Keratinocyte (primary cell): ENCODE measurements at regions not wholly inside any gene's neighbourhood (a gene's known extent, or its start where the extent isn't known, plus 50 kb on each side); places are given as distances from the start of the nearest gene placed in this dataset.

ENCODE experiments used
- DNase-seq: peaks from one replicate; pipeline ENCODE4 v3.0.0-alpha.2; 2011; ENCODE audit warnings: low read depth, missing footprints, low spot score
- FAIRE-seq: peaks from 2 replicates; lab custom pipeline; 2011; peaks lifted over from hg19 to GRCh38; lab: Jason Lieb, UNC
- H2AFZ ChIP-seq: 2 replicates; pipeline ENCODE4 v1.6.0; 2012; ENCODE audit warnings: low read length, control low read depth, inconsistent platforms; ENCODE audit not compliant: control insufficient read depth
- H3K27ac ChIP-seq: 2 replicates; pipeline ENCODE4 v1.5.1; 2011; ENCODE audit warnings: low read length; ENCODE audit not compliant: control insufficient read depth, insufficient read depth
- H3K27me3 ChIP-seq: 3 replicates; pipeline ENCODE4 v1.6.0; 2011; ENCODE audit warnings: low read length; ENCODE audit not compliant: control insufficient read depth, insufficient read depth; ENCODE audit errors: extremely low read depth
- H3K36me3 ChIP-seq, 2 experiments: 2 replicates in 1 of 2; 3 replicates in 1 of 2; pipeline ENCODE4 v1.5.1; 2011; ENCODE audit warnings: low read length in 2 of 2, mild to moderate bottlenecking in 1 of 2; ENCODE audit not compliant: control insufficient read depth in 2 of 2, insufficient read depth in 2 of 2; ENCODE audit errors: extremely low read depth in 1 of 2
- H3K4me1 ChIP-seq: 3 replicates; pipeline ENCODE4 v1.5.1; 2011; ENCODE audit warnings: low read length; ENCODE audit not compliant: control insufficient read depth, insufficient read depth; ENCODE audit errors: extremely low read depth
- H3K4me2 ChIP-seq: 3 replicates; pipeline ENCODE4 v1.6.0; 2011; ENCODE audit warnings: low read depth, low read length; ENCODE audit not compliant: control insufficient read depth, insufficient read depth; ENCODE audit errors: extremely low read depth
- H3K4me3 ChIP-seq, 3 experiments: fragments of 200-600 bp in 1 of 3; sonication (generic) in 1 of 3; 2 replicates in 2 of 3; 3 replicates in 1 of 3; pipeline ENCODE4 v1.5.1; 2011 to 2016; ENCODE audit warnings: low read length in 3 of 3, mild to moderate bottlenecking in 3 of 3, control low read depth in 2 of 3, inconsistent platforms in 1 of 3, low read depth in 1 of 3, mixed read lengths in 1 of 3, mixed run types in 1 of 3, moderate library complexity in 1 of 3; ENCODE audit not compliant: control insufficient read depth in 2 of 3, insufficient read depth in 2 of 3; ENCODE audit errors: extremely low read depth in 1 of 3
- H3K79me2 ChIP-seq: 2 replicates; pipeline ENCODE4 v1.6.0; 2012; ENCODE audit warnings: low read length; ENCODE audit not compliant: control insufficient read depth, insufficient read depth
- H3K9ac ChIP-seq: 3 replicates; pipeline ENCODE4 v1.6.0; 2011; ENCODE audit warnings: low read length; ENCODE audit not compliant: control insufficient read depth, insufficient read depth; ENCODE audit errors: extremely low read depth
- H3K9me1 ChIP-seq: 3 replicates; pipeline ENCODE4 v1.6.0; 2011; ENCODE audit warnings: low read length; ENCODE audit not compliant: control insufficient read depth, insufficient read depth; ENCODE audit errors: extremely low read depth
- H3K9me3 ChIP-seq: 2 replicates; pipeline ENCODE4 v1.5.1; 2012; ENCODE audit warnings: low read depth, low read length; ENCODE audit not compliant: control insufficient read depth
- H4K20me1 ChIP-seq: 3 replicates; pipeline ENCODE4 v1.6.0; 2011; ENCODE audit warnings: low read length; ENCODE audit not compliant: control insufficient read depth, insufficient read depth; ENCODE audit errors: extremely low read depth
- EZH2 ChIP-seq: IDR thresholded peaks from one replicate; pipeline ENCODE4 v1.6.1; 2012; ENCODE audit warnings: inconsistent platforms, mild to moderate bottlenecking, low read length, moderate library complexity
- dilution Hi-C: fragments of 300-500 bp; cut with MboI; formaldehyde crosslinking; loops from one replicate; pipeline ENCODE4 v1.7.0; 2020; ENCODE audit warnings: low sequenced_read_pairs; ENCODE audit not compliant: extremely low pct_ligation_motif_present
- TF ChIP-seq, protein P1 (sequence below), 3 experiments: IDR thresholded peaks in 1 of 3; conservative IDR thresholded peaks in 1 of 3; optimal IDR thresholded peaks in 1 of 3; 2 replicates in 2 of 3; 3 replicates in 1 of 3; pipeline versions ENCODE3 to v1.5.1; 2011; ENCODE audit warnings: low read length in 3 of 3, mild to moderate bottlenecking in 3 of 3, moderate library complexity in 2 of 3, control low read depth in 1 of 3, inconsistent platforms in 1 of 3; ENCODE audit not compliant: insufficient read depth in 2 of 3; ENCODE audit errors: extremely low read depth in 1 of 3

DNA sequence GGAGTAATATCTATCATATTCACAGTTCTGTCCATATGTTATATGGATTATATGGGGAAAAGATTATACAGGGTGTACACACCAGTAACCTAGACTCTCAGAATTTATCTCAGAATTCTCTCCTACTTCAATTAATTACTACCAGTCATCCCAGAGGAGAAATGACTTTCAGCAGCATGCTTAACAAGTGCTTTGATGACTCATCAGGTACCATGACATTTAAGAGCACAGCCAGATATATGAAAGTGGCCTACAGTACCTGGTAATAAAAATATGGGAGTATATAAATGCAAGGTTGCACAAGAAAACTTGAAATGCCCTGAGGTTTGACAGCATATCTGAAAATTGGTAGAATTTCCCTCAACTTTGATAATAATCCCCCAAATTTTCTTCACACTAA, 1273.0 kb downstream of the OTOL1 start:
- Histone ChIP-seq H3K79me2 (no peaks in the 10 kb centered on the region), H4K20me1 (no peaks in the 10 kb centered on the region), H3K9me3 (peaks cover 2% of the 10 kb centered on the region), H3K9ac (no peak overlapping the region), H2AFZ (no peak overlapping the region), H3K4me1 (no peaks in the 10 kb centered on the region), H3K4me3 (no peak overlapping the region), H3K36me3 (no peaks in the 10 kb centered on the region), H3K27me3 (no peaks in the 10 kb centered on the region), H3K9me1 (no peaks in the 10 kb centered on the region), H3K27ac (no peak overlapping the region), H3K4me2 (no peak overlapping the region)
- FAIRE-seq (no peak), DNase-seq (no peak)
- TF ChIP-seq EZH2 = no peak
- TF ChIP-seq, protein P1, sequence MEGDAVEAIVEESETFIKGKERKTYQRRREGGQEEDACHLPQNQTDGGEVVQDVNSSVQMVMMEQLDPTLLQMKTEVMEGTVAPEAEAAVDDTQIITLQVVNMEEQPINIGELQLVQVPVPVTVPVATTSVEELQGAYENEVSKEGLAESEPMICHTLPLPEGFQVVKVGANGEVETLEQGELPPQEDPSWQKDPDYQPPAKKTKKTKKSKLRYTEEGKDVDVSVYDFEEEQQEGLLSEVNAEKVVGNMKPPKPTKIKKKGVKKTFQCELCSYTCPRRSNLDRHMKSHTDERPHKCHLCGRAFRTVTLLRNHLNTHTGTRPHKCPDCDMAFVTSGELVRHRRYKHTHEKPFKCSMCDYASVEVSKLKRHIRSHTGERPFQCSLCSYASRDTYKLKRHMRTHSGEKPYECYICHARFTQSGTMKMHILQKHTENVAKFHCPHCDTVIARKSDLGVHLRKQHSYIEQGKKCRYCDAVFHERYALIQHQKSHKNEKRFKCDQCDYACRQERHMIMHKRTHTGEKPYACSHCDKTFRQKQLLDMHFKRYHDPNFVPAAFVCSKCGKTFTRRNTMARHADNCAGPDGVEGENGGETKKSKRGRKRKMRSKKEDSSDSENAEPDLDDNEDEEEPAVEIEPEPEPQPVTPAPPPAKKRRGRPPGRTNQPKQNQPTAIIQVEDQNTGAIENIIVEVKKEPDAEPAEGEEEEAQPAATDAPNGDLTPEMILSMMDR (optimal IDR thresholded peaks at IDR 0.05 in 1 of 3, IDR thresholded peaks at IDR 0.05 in 1 of 3, conservative IDR thresholded peaks at IDR 0.05 in 1 of 3; ENCODE audit: extremely low read depth in 1 of 3, insufficient read depth in 2 of 3, low read length in 3 of 3) = no peak
- dilution Hi-C loops = no loop called here

DNA sequence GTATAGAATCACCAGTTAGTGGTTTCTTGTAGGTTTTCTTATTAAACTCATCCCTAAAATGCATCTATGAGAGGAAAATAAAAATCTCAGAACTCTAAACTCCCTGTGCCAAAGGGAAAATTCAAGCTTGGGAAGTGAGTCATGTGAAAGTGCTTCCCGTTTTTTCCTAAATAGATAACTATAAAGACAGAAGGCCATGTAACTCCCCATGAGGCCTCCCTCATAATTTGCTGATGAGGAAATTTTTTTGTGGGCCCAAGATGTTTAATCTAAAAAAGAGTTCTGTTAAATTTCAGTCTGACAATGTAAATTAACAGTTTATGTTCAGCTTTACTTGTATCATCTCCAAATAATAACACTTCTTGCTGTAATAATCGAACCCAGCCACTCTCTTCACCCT, 1273.9 kb downstream of the OTOL1 start:
- Histone ChIP-seq H3K9me3 (peaks cover 2% of the 10 kb centered on the region), H3K27me3 (no peaks in the 10 kb centered on the region), H3K9ac (no peak overlapping the region), H3K27ac (no peak overlapping the region), H2AFZ (no peak overlapping the region), H3K9me1 (no peaks in the 10 kb centered on the region), H3K4me2 (no peak overlapping the region), H3K36me3 (no peaks in the 10 kb centered on the region), H3K4me3 (no peak overlapping the region), H3K79me2 (no peaks in the 10 kb centered on the region), H4K20me1 (no peaks in the 10 kb centered on the region), H3K4me1 (no peaks in the 10 kb centered on the region)
- dilution Hi-C loops = no loop called here
- no peak for TF ChIP-seq EZH2
- TF ChIP-seq, protein P1 (optimal IDR thresholded peaks at IDR 0.05 in 1 of 3, IDR thresholded peaks at IDR 0.05 in 1 of 3, conservative IDR thresholded peaks at IDR 0.05 in 1 of 3; ENCODE audit: extremely low read depth in 1 of 3, insufficient read depth in 2 of 3, low read length in 3 of 3) = no peak
- DNase-seq (no peak), FAIRE-seq (no peak)
